Left lung (tissue), 4 donors: ENCODE measurements at regions not wholly inside any gene's neighbourhood (a gene's known extent, or its start where the extent isn't known, plus 50 kb on each side); places are given as distances from the start of the nearest gene placed in this dataset.

Experiments used
- ATAC-seq: fragments of 200-7000 bp; cut with Tn5 transposase; one replicate; pipeline ENCODE4 v1.9.1; 2020; ENCODE audit warnings: moderate library complexity
- DNase-seq, 4 donors: peaks; one replicate each; pipeline ENCODE4 v3.0.0-alpha.2; 2013 to 2020
- H3K27ac ChIP-seq, 2 donors: fragments of 200-600 bp; sonication (generic) in 1 of 2; one replicate each; pipeline versions ENCODE4 v1.5.0 to v1.8.0; 2020 to 2021
- H3K27me3 ChIP-seq, 2 donors: fragments of 200-600 bp; sonication (generic) in 1 of 2; one replicate each; pipeline versions ENCODE4 v1.5.0 to v1.8.0; 2020 to 2021
- H3K36me3 ChIP-seq, 2 donors: fragments of 200-600 bp; sonication (generic) in 1 of 2; one replicate each; pipeline versions ENCODE4 v1.5.0 to v1.8.0; 2020 to 2021
- H3K4me1 ChIP-seq, 2 donors: fragments of 200-600 bp; one replicate each; pipeline ENCODE4 v1.8.0; 2021
- H3K4me3 ChIP-seq, 2 donors: fragments of 200-600 bp; sonication (generic) in 1 of 2; one replicate each; pipeline versions ENCODE4 v1.5.0 to v1.8.0; 2020 to 2021; ENCODE audit warnings: mild to moderate bottlenecking in 1 of 2
- H3K9me3 ChIP-seq, 2 donors: fragments of 200-600 bp; sonication (generic) in 1 of 2; one replicate each; pipeline versions ENCODE4 v1.5.0 to v1.8.0; 2020 to 2021
- intact Hi-C, 2 donors: fragments of 100-400 bp; cut with DNase I; formaldehyde crosslinking; loops; one replicate each; pipeline versions ENCODE4 v1.11.2 to v1.14.2; 2022
- TF ChIP-seq, protein P1 (sequence below), 2 donors: fragments of 200-600 bp; sonication (generic) in 1 of 2; IDR thresholded peaks; one replicate each; pipeline versions ENCODE4 v1.5.0 to v1.8.0; 2021; ENCODE audit warnings: antibody characterized with exemption in 2 of 2
- donor health status: DM: no; HTN: yes; CAD: no.
- donor health status: DM: no; HTN: no; CAD: no.

DNA sequence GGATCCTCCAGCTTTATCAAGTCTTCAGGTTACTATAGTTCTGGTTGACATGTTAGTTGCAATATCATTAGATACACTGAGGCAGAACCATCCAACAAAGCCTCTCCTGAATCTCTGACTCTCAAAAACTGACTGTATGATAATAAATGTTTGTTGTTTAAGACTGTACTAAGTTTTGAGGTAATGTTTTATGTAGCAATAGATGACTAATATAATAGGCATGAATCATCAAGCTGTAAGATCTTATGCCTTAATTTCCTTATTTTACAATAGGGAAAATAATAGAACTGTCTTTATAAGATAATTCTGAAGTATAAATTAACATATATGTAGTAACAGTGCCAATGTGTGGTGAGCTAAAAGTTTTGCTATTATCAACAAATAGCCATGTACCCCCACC is 88.9 kb upstream of the TBC1D5 start:
- TF ChIP-seq, protein P1, sequence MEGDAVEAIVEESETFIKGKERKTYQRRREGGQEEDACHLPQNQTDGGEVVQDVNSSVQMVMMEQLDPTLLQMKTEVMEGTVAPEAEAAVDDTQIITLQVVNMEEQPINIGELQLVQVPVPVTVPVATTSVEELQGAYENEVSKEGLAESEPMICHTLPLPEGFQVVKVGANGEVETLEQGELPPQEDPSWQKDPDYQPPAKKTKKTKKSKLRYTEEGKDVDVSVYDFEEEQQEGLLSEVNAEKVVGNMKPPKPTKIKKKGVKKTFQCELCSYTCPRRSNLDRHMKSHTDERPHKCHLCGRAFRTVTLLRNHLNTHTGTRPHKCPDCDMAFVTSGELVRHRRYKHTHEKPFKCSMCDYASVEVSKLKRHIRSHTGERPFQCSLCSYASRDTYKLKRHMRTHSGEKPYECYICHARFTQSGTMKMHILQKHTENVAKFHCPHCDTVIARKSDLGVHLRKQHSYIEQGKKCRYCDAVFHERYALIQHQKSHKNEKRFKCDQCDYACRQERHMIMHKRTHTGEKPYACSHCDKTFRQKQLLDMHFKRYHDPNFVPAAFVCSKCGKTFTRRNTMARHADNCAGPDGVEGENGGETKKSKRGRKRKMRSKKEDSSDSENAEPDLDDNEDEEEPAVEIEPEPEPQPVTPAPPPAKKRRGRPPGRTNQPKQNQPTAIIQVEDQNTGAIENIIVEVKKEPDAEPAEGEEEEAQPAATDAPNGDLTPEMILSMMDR (IDR thresholded peaks at IDR 0.05): no peak
- H3K27ac ChIP-seq: no peak overlapping the region
- no peak for ATAC-seq
- H3K36me3 ChIP-seq: no peaks in the 10 kb centered on the region
- DNase-seq: no peak
- H3K4me3 ChIP-seq: no peak overlapping the region
- H3K4me1 ChIP-seq: no peaks in the 10 kb centered on the region
- no peaks in the 10 kb centered on the region for H3K27me3 ChIP-seq
- intact Hi-C loops: loop anchor here in 1 of 2 donors (10.0 kb wide), 1 partner anchor 397 kb away; no protein-coding TSS in a partner anchor
- no peaks in the 10 kb centered on the region for H3K9me3 ChIP-seq

DNA sequence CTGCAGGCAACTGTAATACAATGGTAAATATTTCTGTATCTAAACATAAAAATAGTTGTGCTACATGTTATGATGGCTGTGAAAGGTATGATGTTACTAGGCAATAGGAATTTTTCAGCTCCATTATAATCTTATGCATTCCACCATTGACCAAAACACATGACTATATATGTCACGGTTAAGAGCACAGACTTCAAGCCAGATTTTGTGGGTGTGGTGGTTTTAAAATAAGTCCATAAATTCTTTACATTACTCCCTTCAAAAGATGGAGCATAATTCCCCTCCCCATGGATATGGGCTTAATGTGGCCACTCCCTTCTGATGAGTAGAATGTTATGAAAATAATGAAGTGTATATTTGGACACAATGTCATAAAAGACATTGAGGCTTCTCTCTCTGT is 88.4 kb upstream of the TBC1D5 start:
- TF ChIP-seq, protein P1 (IDR thresholded peaks at IDR 0.05): no peak
- Histone ChIP-seq H3K36me3 (no peaks in the 10 kb centered on the region), H3K27me3 (no peaks in the 10 kb centered on the region), H3K9me3 (no peaks in the 10 kb centered on the region), H3K27ac (no peak overlapping the region), H3K4me1 (no peaks in the 10 kb centered on the region), H3K4me3 (no peak overlapping the region)
- intact Hi-C loops: loop anchor here in 1 of 2 donors (10.0 kb wide), 1 partner anchor 396 kb away; no protein-coding TSS in a partner anchor
- DNase-seq (no peak), ATAC-seq (no peak)

DNA sequence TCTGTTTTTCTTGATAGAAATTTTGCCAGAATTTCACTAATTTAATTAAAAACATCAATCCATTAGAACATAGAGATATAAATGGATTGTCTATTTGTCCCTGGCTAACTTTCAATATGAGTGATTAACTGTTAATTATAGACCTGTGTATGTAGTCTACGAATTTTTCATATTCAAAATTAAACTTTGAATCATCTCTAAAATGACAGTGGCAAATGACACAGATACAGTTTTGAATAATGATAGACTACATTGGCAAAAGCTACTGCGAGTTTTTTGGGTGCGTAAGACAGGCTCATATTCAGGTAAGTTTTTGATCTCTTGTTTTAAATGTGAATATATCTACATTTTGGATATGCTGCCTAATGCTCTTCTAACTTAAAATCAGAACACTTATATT is 86.0 kb upstream of the TBC1D5 start:
- DNase-seq (no peak), ATAC-seq (no peak)
- no peaks in the 10 kb centered on the region for H3K4me1 ChIP-seq
- no peaks in the 10 kb centered on the region for H3K9me3 ChIP-seq
- no peak overlapping the region for H3K4me3 ChIP-seq
- intact Hi-C loops: no loop called here
- TF ChIP-seq, protein P1 (IDR thresholded peaks at IDR 0.05): no peak
- H3K27me3 ChIP-seq: no peaks in the 10 kb centered on the region
- H3K27ac ChIP-seq: no peak overlapping the region
- H3K36me3 ChIP-seq: no peaks in the 10 kb centered on the region

DNA sequence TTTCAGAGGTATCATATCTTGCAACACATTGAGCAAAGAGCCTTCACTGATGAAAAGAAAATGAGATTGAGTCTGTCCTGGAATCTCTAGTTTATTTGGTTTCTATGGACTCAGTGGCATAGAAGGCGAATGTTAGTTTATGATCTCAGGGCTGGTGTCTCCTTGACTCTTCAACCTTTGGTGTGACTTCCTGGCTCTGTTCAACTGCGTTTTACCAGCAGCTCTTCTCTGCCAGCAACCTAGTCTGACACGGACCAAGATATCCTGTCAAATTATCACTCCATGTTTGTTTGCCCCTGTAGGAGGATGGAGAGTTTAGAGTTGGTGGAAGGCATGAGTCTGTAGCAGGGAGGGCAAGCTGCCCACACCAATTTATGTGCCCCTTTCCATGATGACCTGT is 82.9 kb upstream of the TBC1D5 start:
- Histone ChIP-seq H3K36me3 (no peaks in the 10 kb centered on the region), H3K4me3 (no peak overlapping the region), H3K4me1 (no peaks in the 10 kb centered on the region), H3K27ac (no peak overlapping the region), H3K27me3 (no peaks in the 10 kb centered on the region), H3K9me3 (no peaks in the 10 kb centered on the region)
- ATAC-seq: no peak
- intact Hi-C loops: no loop called here
- TF ChIP-seq, protein P1 (IDR thresholded peaks at IDR 0.05): no peak
- no peak for DNase-seq

DNA sequence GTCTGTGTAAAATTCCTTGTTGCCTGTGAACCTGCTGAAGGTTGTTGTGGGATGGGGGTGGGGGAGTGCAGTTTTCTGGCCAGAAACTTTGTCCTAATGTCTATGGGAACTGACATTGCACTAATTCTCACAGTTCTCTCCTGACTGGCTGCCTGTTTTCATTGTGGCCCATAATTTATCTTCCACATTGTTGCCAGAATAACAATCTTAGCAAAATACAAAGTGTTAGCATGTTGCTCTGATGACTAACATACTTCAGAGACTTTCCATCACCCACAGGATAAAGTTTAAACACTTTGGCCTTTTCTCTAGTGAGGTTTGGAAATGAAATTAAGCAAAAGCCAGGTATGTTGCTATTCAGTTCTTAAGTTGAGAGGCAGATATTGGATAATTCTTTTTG is 81.4 kb upstream of the TBC1D5 start:
- Histone ChIP-seq H3K27me3 (no peaks in the 10 kb centered on the region), H3K4me1 (no peaks in the 10 kb centered on the region), H3K27ac (no peak overlapping the region), H3K4me3 (no peak overlapping the region), H3K9me3 (no peaks in the 10 kb centered on the region), H3K36me3 (no peaks in the 10 kb centered on the region)
- TF ChIP-seq, protein P1 (IDR thresholded peaks at IDR 0.05): no peak
- no peak for ATAC-seq
- intact Hi-C loops: no loop called here
- no peak for DNase-seq
